ENCODE measurements at regions not wholly inside any gene's neighbourhood (a gene's known extent, or its start where the extent isn't known, plus 50 kb on each side); places are given as distances from the start of the nearest gene placed in this dataset.

- Mint-ChIP-seq H3K36me3 (ENCODE audit: low read depth) (no peaks in the 10 kb centered on the region), H3K27me3 (ENCODE audit: insufficient read depth, low read depth, poor library complexity) (peaks cover 4% of the 10 kb centered on the region), H3K9me3 (no peaks in the 10 kb centered on the region), H3K27ac (no peak overlapping the region), H3K4me1 (peaks cover 21% of the 10 kb centered on the region), H3K4me3 (no peak overlapping the region)
- H3K27me3 ChIP-seq (ENCODE audit: insufficient read depth), result no peaks in the 10 kb centered on the region
- H3K4me3 ChIP-seq, result no peak overlapping the region
- no peak for ATAC-seq
- TF ChIP-seq EZH2 (IDR thresholded peaks at IDR 0.05; ENCODE audit: low read depth, unreplicated experiment) (no peak), ZNF331 (CRISPR knock-in tag; IDR thresholded peaks at IDR 0.05; ENCODE audit: low read depth) (no peak), CREB1 (CRISPR knock-in tag; IDR thresholded peaks at IDR 0.05; ENCODE audit: low read depth) (no peak), ETS1 (IDR thresholded peaks at IDR 0.05) (no peak), CTCF (conservative IDR thresholded peaks at IDR 0.05; ENCODE audit: low read depth in 2 of 2) (no peak), ZNF462 (CRISPR knock-in tag; IDR thresholded peaks at IDR 0.05) (no peak), REST (IDR thresholded peaks at IDR 0.05; ENCODE audit: unreplicated experiment) (no peak), JUNB (IDR thresholded peaks at IDR 0.05; ENCODE audit: unreplicated experiment) (no peak), ZNF114 (CRISPR knock-in tag; IDR thresholded peaks at IDR 0.05) (no peak)
- no peak overlapping the region for H3K27ac ChIP-seq (ENCODE audit: low read depth)
- H3F3A ChIP-seq (replicated peaks; ENCODE audit: low read depth), result no peaks in the 10 kb centered on the region
- no peak for DNase-seq (ENCODE audit: low spot score)
- no peaks in the 10 kb centered on the region for H3K79me2 ChIP-seq (replicated peaks; ENCODE audit: insufficient read depth)
- no peak overlapping the region for H2AFZ ChIP-seq
- H3K4me1 ChIP-seq (ENCODE audit: insufficient read depth), result no peaks in the 10 kb centered on the region; the same call in 1 of the 2 replicates
- H3K9me2 ChIP-seq (ENCODE audit: insufficient read depth), result 0 out of 2 replicates have a peak, but pooled peaks cover 10% of the 10 kb centered on the region
- no peaks in the 10 kb centered on the region for H3K36me3 ChIP-seq (ENCODE audit: insufficient read depth)
- H3K4me2 ChIP-seq, result no peak overlapping the region
- H4K20me1 ChIP-seq (replicated peaks; ENCODE audit: insufficient read depth), result no peaks in the 10 kb centered on the region
These were observed 222.3 kb downstream of the DMRT2 start for GRCh38 chr9:1272488-1272887.

All from GM23338 (cell line).